ENCODE measurements at regions not wholly inside any gene's neighbourhood (a gene's known extent, or its start where the extent isn't known, plus 50 kb on each side); places are given as distances from the start of the nearest gene placed in this dataset.
A peak's percentile ranks its signal among the peaks of the same experiment; 100 is the strongest.
"Not testable (repeated sequence)": the region's sequence is repeated elsewhere in the genome, so short reads cannot be mapped to it uniquely, and the experiment has no call there.

- no peak for DNase-seq
Observed at GRCh38 chr1:19024532-19024931, 68.1 kb upstream of the IFFO2 start.

- no peak for DNase-seq
Observed at GRCh38 chr1:19023787-19024186, 67.3 kb upstream of the IFFO2 start.

GRCh38 chr1:19021845-19022244 is 65.4 kb upstream of the IFFO2 start:
- DNase-seq: no peak

GRCh38 chr1:19019288-19019687 is 62.8 kb upstream of the IFFO2 start:
- not testable (repeated sequence) for DNase-seq

- DNase-seq: no peak
Observed at GRCh38 chr1:19015476-19015875, 59.0 kb upstream of the IFFO2 start.

- no peak for DNase-seq
Observed at GRCh38 chr1:19014765-19015164, 58.3 kb upstream of the IFFO2 start.

- DNase-seq: no peak
Observed at GRCh38 chr1:19013826-19014548, 57.5 kb upstream of the IFFO2 start.

GRCh38 chr1:19011845-19012231 is 55.4 kb upstream of the IFFO2 start:
- no peak for DNase-seq

- DNase-seq: peak in 7 of 14 donors; percentile 7 to 85 (median 34)
Observed at GRCh38 chr1:19010995-19011844, 54.7 kb upstream of the IFFO2 start.

- no peak for DNase-seq
Observed at GRCh38 chr1:19010503-19010902, 54.0 kb upstream of the IFFO2 start.

- DNase-seq: no peak
Observed at GRCh38 chr1:19009882-19010321, 53.4 kb upstream of the IFFO2 start.

GRCh38 chr1:19009126-19009881 is 52.8 kb upstream of the IFFO2 start:
- DNase-seq: no peak

GRCh38 chr1:19007491-19008441 is 51.3 kb upstream of the IFFO2 start:
- DNase-seq: no peak

- no peak for DNase-seq
Observed at GRCh38 chr1:19006837-19007271, 50.4 kb upstream of the IFFO2 start.

All from C1 segment of cervical spinal cord (tissue), 14 donors.